8988T (cell line): ENCODE measurements at regions not wholly inside any gene's neighbourhood (a gene's known extent, or its start where the extent isn't known, plus 50 kb on each side); places are given as distances from the start of the nearest gene placed in this dataset.
A peak's percentile ranks its signal among the peaks of the same experiment; 100 is the strongest.
"Not testable (repeated sequence)": the region's sequence is repeated elsewhere in the genome, so short reads cannot be mapped to it uniquely, and the experiment has no call there.

Experiments
- DNase-seq: peaks from one replicate; pipeline ENCODE4 v3.0.0; 2011

GRCh38 chr1:55463814-55464475, 248.8 kb upstream of the USP24 start:
- no peak for DNase-seq

GRCh38 chr1:55457874-55458273, 242.7 kb upstream of the USP24 start:
- no peak for DNase-seq

GRCh38 chr1:55456971-55457370, 241.8 kb upstream of the USP24 start:
- DNase-seq: no peak

- DNase-seq: no peak
Observed at GRCh38 chr1:55448261-55448660, 233.1 kb upstream of the USP24 start.

GRCh38 chr1:55447488-55447887, 232.3 kb upstream of the USP24 start:
- DNase-seq: no peak

GRCh38 chr1:55446351-55446750, 231.2 kb upstream of the USP24 start:
- DNase-seq: no peak

GRCh38 chr1:55445416-55445815, 230.3 kb upstream of the USP24 start:
- DNase-seq: no peak

GRCh38 chr1:55444667-55445066, 229.5 kb upstream of the USP24 start:
- no peak for DNase-seq

GRCh38 chr1:55443175-55443915, 228.2 kb upstream of the USP24 start:
- DNase-seq: no peak

GRCh38 chr1:55441489-55441888, 226.3 kb upstream of the USP24 start:
- DNase-seq: no peak

GRCh38 chr1:55437692-55438091, 222.5 kb upstream of the USP24 start:
- DNase-seq: no peak

GRCh38 chr1:55430720-55431119, 215.6 kb upstream of the USP24 start:
- DNase-seq: not testable (repeated sequence)

GRCh38 chr1:55430206-55430605, 215.0 kb upstream of the USP24 start:
- not testable (repeated sequence) for DNase-seq

GRCh38 chr1:55428944-55429931, 214.1 kb upstream of the USP24 start:
- peak; percentile 39 for DNase-seq

- no peak for DNase-seq
Observed at GRCh38 chr1:55428231-55428630, 213.1 kb upstream of the USP24 start.

GRCh38 chr1:55427606-55428005, 212.4 kb upstream of the USP24 start:
- no peak for DNase-seq

GRCh38 chr1:55426619-55427018, 211.5 kb upstream of the USP24 start:
- DNase-seq: no peak

GRCh38 chr1:55426156-55426555, 211.0 kb upstream of the USP24 start:
- no peak for DNase-seq

GRCh38 chr1:55425310-55425930, 210.3 kb upstream of the USP24 start:
- DNase-seq: no peak

- DNase-seq: no peak
Observed at GRCh38 chr1:55423376-55423775, 208.2 kb upstream of the USP24 start.

- DNase-seq: no peak
Observed at GRCh38 chr1:55420929-55421716, 206.0 kb upstream of the USP24 start.

GRCh38 chr1:55420026-55420425, 204.9 kb upstream of the USP24 start:
- DNase-seq: no peak
